Caco-2 (cell line): ENCODE measurements at regions not wholly inside any gene's neighbourhood (a gene's known extent, or its start where the extent isn't known, plus 50 kb on each side); places are given as distances from the start of the nearest gene placed in this dataset.

Experiments used
- BruUV-seq: library from RNA; stranded (reverse); fragments of 400-500 nt; replicated peaks from 2 replicates; lab custom pipeline; 2021; lab: Mats Ljungman, UMichigan
- CTCF ChIA-PET: fragments of 300-600 bp; sonication (Branson Sonifier 250); formaldehyde crosslinking; loops from one replicate; lab custom pipeline; 2022; ENCODE audit warnings: antibody characterized with exemption; lab: Charles Lee
- POLR2A ChIA-PET: fragments of 300-600 bp; sonication (Branson Sonifier 250); formaldehyde crosslinking; loops from one replicate; lab custom pipeline; 2022; ENCODE audit warnings: antibody characterized with exemption; lab: Charles Lee
- DNase-seq, 2 experiments: peaks; one replicate each; pipeline versions ENCODE4 v3.0.0 to v3.0.0-alpha.2; 2020 to 2022
- H3K27me3 ChIP-seq: replicated peaks from 2 replicates; pipeline ENCODE4 v1.6.0; 2011; ENCODE audit warnings: low read length; ENCODE audit not compliant: control insufficient read depth, insufficient read depth
- H3K36me3 ChIP-seq: 2 replicates; pipeline ENCODE4 v1.5.1; 2011; ENCODE audit warnings: low read length; ENCODE audit not compliant: control insufficient read depth, insufficient read depth
- H3K4me1 ChIP-seq: fragments of 250-450 bp; sonication (Bioruptor Pico); 2 replicates; pipeline ENCODE4 v1.5.1; 2020; ENCODE audit warnings: mild to moderate bottlenecking
- H3K4me3 ChIP-seq: 2 replicates; pipeline ENCODE4 v1.5.1; 2011; ENCODE audit warnings: low read depth, mild to moderate bottlenecking, control low read depth, low read length
- H3K9me3 ChIP-seq: fragments of 250-450 bp; sonication (Bioruptor Pico); 2 replicates; pipeline ENCODE4 v1.5.1; 2020; ENCODE audit warnings: mild to moderate bottlenecking, moderate library complexity
- H3K27ac Mint-ChIP-seq: one replicate; pipeline ENCODE4 v1.8.0; 2022; ENCODE audit warnings: mixed read lengths; ENCODE audit not compliant: unreplicated experiment
- H3K27me3 Mint-ChIP-seq: one replicate; pipeline ENCODE4 v1.8.0; 2022; ENCODE audit warnings: mixed read lengths; ENCODE audit not compliant: insufficient read depth, unreplicated experiment
- H3K36me3 Mint-ChIP-seq: one replicate; pipeline ENCODE4 v1.8.0; 2022; ENCODE audit warnings: mild to moderate bottlenecking, mixed read lengths; ENCODE audit not compliant: insufficient read depth, unreplicated experiment
- H3K4me1 Mint-ChIP-seq: one replicate; pipeline ENCODE4 v1.8.0; 2022; ENCODE audit warnings: low read depth, mixed read lengths; ENCODE audit not compliant: unreplicated experiment
- H3K4me3 Mint-ChIP-seq: one replicate; pipeline ENCODE4 v1.8.0; 2022; ENCODE audit warnings: mild to moderate bottlenecking, moderate library complexity, mixed read lengths; ENCODE audit not compliant: unreplicated experiment
- H3K9me3 Mint-ChIP-seq: one replicate; pipeline ENCODE4 v1.8.0; 2022; ENCODE audit warnings: mixed read lengths; ENCODE audit not compliant: unreplicated experiment
- CTCF ChIP-seq, 2 experiments: fragments of 200-600 bp in 1 of 2; IDR thresholded peaks; 1 replicate in 1 of 2; 2 replicates in 1 of 2; pipeline versions ENCODE4 v1.5.1 to v1.8.0; 2011 to 2022; ENCODE audit warnings: antibody characterized with exemption in 1 of 2, control low read depth in 1 of 2, inconsistent platforms in 1 of 2, low read depth in 1 of 2, low read length in 1 of 2, mild to moderate bottlenecking in 1 of 2, moderate library complexity in 1 of 2; ENCODE audit not compliant: insufficient read depth in 1 of 2, severe bottlenecking in 1 of 2, unreplicated experiment in 1 of 2
- intact Hi-C: fragments of 100-400 bp; cut with micrococcal nuclease; formaldehyde crosslinking; loops from one replicate; pipeline ENCODE4 v1.10.0; 2022; ENCODE audit not compliant: unreplicated experiment

GRCh38 chr13:30081331-30081730 lies 226.0 kb downstream of the KATNAL1 start:
- no TSS peak for BruUV-seq
- peaks cover 30% of the 10 kb centered on the region for H3K9me3 Mint-ChIP-seq
- H3K4me1 Mint-ChIP-seq: no peaks in the 10 kb centered on the region
- ChIA-PET POLR2A (no interaction called here), CTCF (no interaction called here)
- no peak overlapping the region for H3K27ac Mint-ChIP-seq
- TF ChIP-seq CTCF (IDR thresholded peaks at IDR 0.05; ENCODE audit: insufficient read depth in 1 of 2, low read depth in 1 of 2, low read length in 1 of 2, severe bottlenecking in 1 of 2, unreplicated experiment in 1 of 2): no peak
- Histone ChIP-seq H3K4me1 (no peaks in the 10 kb centered on the region), H3K36me3 (no peaks in the 10 kb centered on the region), H3K27me3 (no peaks in the 10 kb centered on the region), H3K4me3 (no peak overlapping the region), H3K9me3 (peaks cover 5% of the 10 kb centered on the region; the same call in 1 of the 2 replicates)
- H3K4me3 Mint-ChIP-seq: no peak overlapping the region
- H3K36me3 Mint-ChIP-seq: no peaks in the 10 kb centered on the region
- intact Hi-C loops: no loop called here
- DNase-seq: no peak
- H3K27me3 Mint-ChIP-seq: no peaks in the 10 kb centered on the region

GRCh38 chr13:30079501-30079900 lies 227.8 kb downstream of the KATNAL1 start:
- Histone ChIP-seq H3K9me3 (no peaks in the 10 kb centered on the region), H3K36me3 (no peaks in the 10 kb centered on the region), H3K4me3 (no peak overlapping the region), H3K4me1 (no peaks in the 10 kb centered on the region), H3K27me3 (no peaks in the 10 kb centered on the region)
- intact Hi-C loops: no loop called here
- Mint-ChIP-seq H3K27me3 (no peaks in the 10 kb centered on the region), H3K9me3 (peaks cover 12% of the 10 kb centered on the region), H3K36me3 (no peaks in the 10 kb centered on the region), H3K27ac (no peak overlapping the region), H3K4me3 (no peak overlapping the region), H3K4me1 (no peaks in the 10 kb centered on the region)
- no peak for DNase-seq
- CTCF ChIA-PET: no interaction called here
- TF ChIP-seq CTCF (IDR thresholded peaks at IDR 0.05; ENCODE audit: insufficient read depth in 1 of 2, low read depth in 1 of 2, low read length in 1 of 2, severe bottlenecking in 1 of 2, unreplicated experiment in 1 of 2): no peak
- POLR2A ChIA-PET: no interaction called here
- no TSS peak for BruUV-seq

GRCh38 chr13:30078059-30078458 lies 227.6 kb upstream of the UBL3 start:
- no peaks in the 10 kb centered on the region for H3K36me3 Mint-ChIP-seq
- intact Hi-C loops: no loop called here

More at GRCh38 chr13:30078059-30078458, 227.6 kb upstream of the UBL3 start:
- no peak overlapping the region for H3K4me3 ChIP-seq
- TF ChIP-seq CTCF (IDR thresholded peaks at IDR 0.05; ENCODE audit: insufficient read depth in 1 of 2, low read depth in 1 of 2, low read length in 1 of 2, severe bottlenecking in 1 of 2, unreplicated experiment in 1 of 2): no peak
- H3K4me1 Mint-ChIP-seq: no peaks in the 10 kb centered on the region
- ChIA-PET CTCF (no interaction called here), POLR2A (no interaction called here)
- H3K9me3 ChIP-seq: no peaks in the 10 kb centered on the region
- H3K27ac Mint-ChIP-seq: no peak overlapping the region
- H3K4me3 Mint-ChIP-seq: no peak overlapping the region
- H3K9me3 Mint-ChIP-seq: peaks cover under 1% of the 10 kb centered on the region
- peaks cover 5% of the 10 kb centered on the region for H3K4me1 ChIP-seq
- no peaks in the 10 kb centered on the region for H3K27me3 ChIP-seq
- no peak for DNase-seq
- no TSS peak for BruUV-seq
- H3K27me3 Mint-ChIP-seq: no peaks in the 10 kb centered on the region
- no peaks in the 10 kb centered on the region for H3K36me3 ChIP-seq
